ENCODE measurements at regions not wholly inside any gene's neighbourhood (a gene's known extent, or its start where the extent isn't known, plus 50 kb on each side); places are given as distances from the start of the nearest gene placed in this dataset.
"Not testable (repeated sequence)": the region's sequence is repeated elsewhere in the genome, so short reads cannot be mapped to it uniquely, and the experiment has no call there.

GRCh38 chr6:14242912-14243311, 125.3 kb downstream of the CD83 start:
- DNase-seq; intact Hi-C loops (cut with DNase I): not testable (repeated sequence)

- intact Hi-C loops (cut with DNase I), result no loop called here
Observed at GRCh38 chr6:14243597-14243996, 126.0 kb downstream of the CD83 start.

GRCh38 chr6:14246876-14247275, 129.3 kb downstream of the CD83 start:
- no peak for DNase-seq
- intact Hi-C loops (cut with DNase I), result no loop called here

More at GRCh38 chr6:14243597-14243996, 126.0 kb downstream of the CD83 start:
- DNase-seq, result no peak

GRCh38 chr6:14250573-14250972, 133.0 kb downstream of the CD83 start:
- intact Hi-C loops (cut with DNase I), result no loop called here
- no peak for DNase-seq

- intact Hi-C loops (cut with DNase I), result no loop called here
- DNase-seq, result no peak
Observed at GRCh38 chr6:14252271-14252850, 134.8 kb downstream of the CD83 start.

GRCh38 chr6:14254505-14254904, 136.9 kb downstream of the CD83 start:
- intact Hi-C loops (cut with DNase I), result no loop called here

GRCh38 chr6:14255916-14256315, 138.3 kb downstream of the CD83 start:
- no peak for DNase-seq
- intact Hi-C loops (cut with DNase I), result no loop called here

More at GRCh38 chr6:14254505-14254904, 136.9 kb downstream of the CD83 start:
- no peak for DNase-seq

GRCh38 chr6:14258117-14258516, 140.5 kb downstream of the CD83 start:
- intact Hi-C loops (cut with DNase I), result no loop called here
- no peak for DNase-seq

- DNase-seq, result no peak
- intact Hi-C loops (cut with DNase I), result no loop called here
Observed at GRCh38 chr6:14258695-14259593, 141.4 kb downstream of the CD83 start.

GRCh38 chr6:14259594-14260152, 142.1 kb downstream of the CD83 start:
- DNase-seq, result no peak
- intact Hi-C loops (cut with DNase I), result no loop called here

GRCh38 chr6:14260839-14261238, 143.3 kb downstream of the CD83 start:
- intact Hi-C loops (cut with DNase I), result no loop called here
- DNase-seq, result no peak

GRCh38 chr6:14263881-14264424, 146.4 kb downstream of the CD83 start:
- no peak for DNase-seq
- intact Hi-C loops (cut with DNase I), result no loop called here

GRCh38 chr6:14265049-14266021, 147.8 kb downstream of the CD83 start:
- no peak for DNase-seq
- intact Hi-C loops (cut with DNase I), result no loop called here

GRCh38 chr6:14266266-14266665, 148.7 kb downstream of the CD83 start:
- no peak for DNase-seq
- intact Hi-C loops (cut with DNase I), result no loop called here

GRCh38 chr6:14267885-14268660, 150.5 kb downstream of the CD83 start:
- intact Hi-C loops (cut with DNase I), result no loop called here
- DNase-seq, result no peak

GRCh38 chr6:14269436-14269835, 151.9 kb downstream of the CD83 start:
- DNase-seq, result no peak
- intact Hi-C loops (cut with DNase I), result no loop called here

GRCh38 chr6:14270142-14270893, 152.7 kb downstream of the CD83 start:
- DNase-seq, result no peak
- intact Hi-C loops (cut with DNase I), result no loop called here

Data from head of caudate nucleus (tissue), 42 donors.